Right lobe of liver (tissue), 4 donors: ENCODE measurements at regions not wholly inside any gene's neighbourhood (a gene's known extent, or its start where the extent isn't known, plus 50 kb on each side); places are given as distances from the start of the nearest gene placed in this dataset.

ENCODE experiments used
- POLR2A ChIP-seq: fragments of 450-650 bp; IDR thresholded peaks from one replicate; pipeline ENCODE4 v1.6.1; 2017; ENCODE audit warnings: antibody characterized with exemption, mild to moderate bottlenecking
- TF ChIP-seq, protein P1 (sequence below), 4 donors: fragments of 200-600 bp in 3 of 4; fragments of 450-650 bp in 1 of 4; IDR thresholded peaks; one replicate each; pipeline versions ENCODE4 v1.5.1 to v1.8.0; 2016 to 2022; ENCODE audit warnings: antibody characterized with exemption in 4 of 4, mild to moderate bottlenecking in 2 of 4
- donor health status: DM: no; HTN: no; CAD: no.
- donor health status: DM: no; HTN: no; CAD: no.
- donor health status: DM: no; HTN: yes; CAD: no.

- TF ChIP-seq, protein P1, sequence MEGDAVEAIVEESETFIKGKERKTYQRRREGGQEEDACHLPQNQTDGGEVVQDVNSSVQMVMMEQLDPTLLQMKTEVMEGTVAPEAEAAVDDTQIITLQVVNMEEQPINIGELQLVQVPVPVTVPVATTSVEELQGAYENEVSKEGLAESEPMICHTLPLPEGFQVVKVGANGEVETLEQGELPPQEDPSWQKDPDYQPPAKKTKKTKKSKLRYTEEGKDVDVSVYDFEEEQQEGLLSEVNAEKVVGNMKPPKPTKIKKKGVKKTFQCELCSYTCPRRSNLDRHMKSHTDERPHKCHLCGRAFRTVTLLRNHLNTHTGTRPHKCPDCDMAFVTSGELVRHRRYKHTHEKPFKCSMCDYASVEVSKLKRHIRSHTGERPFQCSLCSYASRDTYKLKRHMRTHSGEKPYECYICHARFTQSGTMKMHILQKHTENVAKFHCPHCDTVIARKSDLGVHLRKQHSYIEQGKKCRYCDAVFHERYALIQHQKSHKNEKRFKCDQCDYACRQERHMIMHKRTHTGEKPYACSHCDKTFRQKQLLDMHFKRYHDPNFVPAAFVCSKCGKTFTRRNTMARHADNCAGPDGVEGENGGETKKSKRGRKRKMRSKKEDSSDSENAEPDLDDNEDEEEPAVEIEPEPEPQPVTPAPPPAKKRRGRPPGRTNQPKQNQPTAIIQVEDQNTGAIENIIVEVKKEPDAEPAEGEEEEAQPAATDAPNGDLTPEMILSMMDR (IDR thresholded peaks at IDR 0.05) = no peak
- no peak for TF ChIP-seq POLR2A
Observed at GRCh38 chr1:221449194-221449593, 292.7 kb downstream of the DUSP10 start.
